NCI-H526 treated with DMSO at 0.1 percent for 48 hours (cell line): ENCODE measurements at regions not wholly inside any gene's neighbourhood (a gene's known extent, or its start where the extent isn't known, plus 50 kb on each side); places are given as distances from the start of the nearest gene placed in this dataset.
"Not testable (repeated sequence)": the region's sequence is repeated elsewhere in the genome, so short reads cannot be mapped to it uniquely, and the experiment has no call there.

Experiments
- DNase-seq: peaks from one replicate; lab custom pipeline; 2025; lab: John Stamatoyannopoulos, UW

GRCh38 chr6:74579794-74580193, 626.1 kb downstream of the COL12A1 start:
- no peak for DNase-seq

GRCh38 chr6:74579047-74579446, 626.8 kb downstream of the COL12A1 start:
- DNase-seq: no peak

- DNase-seq: no peak
These were observed 627.5 kb downstream of the COL12A1 start for GRCh38 chr6:74578339-74578738.

DNA sequence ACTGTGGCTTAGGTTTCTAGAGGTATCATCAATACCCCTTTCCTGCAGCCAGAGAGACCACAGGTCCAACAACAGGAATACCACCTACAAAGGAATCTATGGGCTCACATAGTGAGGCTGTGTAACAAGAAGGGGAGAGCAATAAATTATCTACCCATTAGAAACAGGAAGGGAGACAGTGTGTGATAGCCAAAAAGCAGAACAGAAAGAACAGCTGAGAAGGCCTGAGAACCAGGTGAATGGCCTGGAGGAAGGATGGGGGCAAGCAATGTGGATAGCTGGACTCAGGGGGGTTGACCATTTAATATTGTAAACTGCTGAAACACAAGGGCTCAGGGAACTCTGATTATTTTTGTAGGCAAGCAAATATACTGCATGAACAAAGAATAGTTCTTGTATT, 628.2 kb downstream of the COL12A1 start:
- DNase-seq: no peak

DNA sequence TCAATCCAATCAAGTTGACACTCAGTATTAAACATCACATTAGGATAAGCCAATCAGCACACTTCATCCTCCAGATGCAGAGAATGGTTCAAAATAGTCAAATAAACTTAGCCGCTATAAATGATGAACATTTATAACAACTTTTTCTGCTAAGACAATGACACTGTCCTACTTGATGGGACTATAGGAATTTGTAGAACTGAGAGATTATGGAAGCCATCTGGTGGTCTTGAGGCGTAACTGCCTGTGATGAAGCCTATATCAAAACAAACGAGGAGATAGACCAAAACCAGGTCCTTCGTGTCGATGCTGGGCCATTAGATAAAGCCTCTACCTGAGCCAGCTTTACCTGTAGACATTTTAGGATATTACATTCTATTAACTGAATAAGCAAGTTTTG, 631.1 kb downstream of the COL12A1 start:
- peak; percentile 35 for DNase-seq

DNA sequence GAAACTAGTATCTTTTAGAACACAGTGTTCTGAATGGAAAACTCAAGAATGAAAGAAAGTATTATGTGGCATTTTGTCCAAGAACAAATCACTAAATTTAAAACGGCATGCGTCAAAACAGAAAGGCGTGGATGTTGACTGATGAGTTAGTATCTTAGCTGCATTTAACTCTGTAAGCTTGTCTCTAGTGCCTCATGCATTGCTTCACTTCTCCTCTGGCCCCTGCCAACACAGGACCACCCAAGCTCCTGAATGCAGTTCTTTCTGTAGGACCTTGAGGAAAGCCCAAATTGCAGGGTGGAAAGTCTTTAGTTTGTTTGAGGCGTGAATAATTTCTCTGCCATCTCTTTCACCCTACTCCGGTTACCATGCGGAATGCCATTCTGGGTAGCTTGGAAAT, 632.2 kb downstream of the COL12A1 start:
- no peak for DNase-seq

DNA sequence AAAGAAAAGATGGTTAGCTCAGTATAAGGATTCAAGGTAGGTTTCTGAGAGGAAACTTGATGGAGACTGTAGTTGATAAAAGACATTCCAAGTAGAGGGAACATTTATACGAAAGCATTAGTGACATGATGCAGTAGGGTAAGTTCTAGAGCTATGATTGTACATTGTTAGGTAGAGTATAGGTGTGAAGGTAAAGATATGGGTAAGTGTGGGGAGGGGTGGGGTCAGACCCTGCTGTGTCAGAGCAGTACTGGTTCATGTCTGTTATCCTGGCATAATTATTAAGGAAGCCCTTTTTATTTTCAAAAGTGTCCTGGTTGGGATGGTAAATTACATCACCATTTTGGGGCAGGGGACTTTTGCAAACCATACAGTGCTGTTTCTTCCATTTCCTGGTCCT, 635.8 kb downstream of the COL12A1 start:
- DNase-seq: no peak

DNA sequence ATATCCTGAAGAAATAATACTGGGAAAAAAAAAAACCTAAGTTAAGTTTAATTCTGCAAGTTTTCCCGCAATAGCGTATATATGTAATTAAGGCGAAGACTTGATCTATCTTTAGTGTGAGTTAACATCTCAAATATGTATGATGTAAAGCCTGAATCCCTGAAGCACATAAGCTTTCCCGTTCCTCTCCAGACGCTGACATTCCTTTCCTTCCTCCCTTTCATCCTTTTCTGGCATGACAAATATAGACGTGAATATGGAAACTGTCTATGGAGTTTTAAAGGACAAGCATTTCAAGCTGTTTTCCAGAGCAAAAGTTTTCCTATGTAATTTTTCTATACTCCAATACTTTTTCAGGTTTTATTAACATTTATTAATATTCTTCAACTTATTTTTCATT, 637.0 kb downstream of the COL12A1 start:
- DNase-seq: no peak

DNA sequence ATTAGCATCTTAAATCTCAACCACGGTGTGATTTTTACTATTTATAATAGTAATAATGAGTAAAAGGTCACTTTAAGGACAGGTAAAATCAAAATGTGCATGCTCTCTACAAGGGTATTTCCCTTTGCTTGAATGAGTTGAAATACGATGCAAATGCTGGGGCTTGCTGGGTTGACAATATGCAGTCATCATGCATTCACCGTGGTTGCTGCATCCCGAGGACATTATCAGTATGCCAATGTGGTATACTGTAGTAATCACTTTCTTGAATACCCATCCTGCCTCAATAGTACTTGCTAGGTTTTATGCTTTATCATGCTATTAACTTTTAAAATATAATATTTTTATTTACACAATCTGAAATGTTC, 637.9 kb downstream of the COL12A1 start:
- not testable (repeated sequence) for DNase-seq

GRCh38 chr6:74567281-74567922, 638.5 kb downstream of the COL12A1 start:
- no peak for DNase-seq

DNA sequence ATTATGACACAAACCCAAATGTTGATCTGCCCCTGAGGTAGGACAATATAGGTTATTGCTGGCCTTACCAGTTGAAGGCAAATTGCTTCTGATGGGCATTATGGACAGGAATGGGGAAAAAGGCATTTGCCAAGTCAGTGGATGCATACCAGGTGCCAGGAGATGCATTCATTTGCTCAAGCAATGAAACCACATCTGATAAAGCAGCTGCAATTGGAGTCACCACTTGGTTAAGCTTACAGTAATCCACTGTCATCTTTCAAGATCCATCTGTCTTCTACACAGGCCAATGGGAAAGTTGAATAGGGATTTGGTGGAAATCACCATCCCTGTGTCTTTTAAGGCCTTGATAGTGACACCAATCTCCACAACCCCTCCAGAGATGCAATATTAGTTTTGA, 648.6 kb downstream of the COL12A1 start:
- no peak for DNase-seq

DNA sequence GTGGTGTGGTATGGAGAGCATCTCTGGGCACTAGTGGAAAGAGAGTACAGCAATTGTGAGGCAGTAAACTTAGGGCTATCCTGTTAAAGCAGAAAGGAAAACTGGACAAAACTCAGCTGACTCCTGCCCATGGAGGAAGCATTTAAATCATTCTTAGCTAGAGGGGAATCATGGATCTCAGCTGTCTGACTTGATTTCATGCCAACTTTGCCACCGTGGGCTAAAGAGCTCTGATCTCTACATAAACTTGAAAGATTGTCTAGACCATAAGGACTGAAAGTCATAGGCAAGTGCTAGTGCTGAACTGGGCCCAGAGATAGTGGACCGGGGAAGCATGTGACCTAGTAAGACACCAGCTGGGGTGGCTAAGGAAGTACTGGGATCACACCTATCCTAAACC, 651.8 kb downstream of the COL12A1 start:
- no peak for DNase-seq

GRCh38 chr6:74551896-74552295, 654.0 kb downstream of the COL12A1 start:
- no peak for DNase-seq

GRCh38 chr6:74550821-74551220, 655.0 kb downstream of the COL12A1 start:
- no peak for DNase-seq

- DNase-seq: no peak
These were observed 656.1 kb downstream of the COL12A1 start for GRCh38 chr6:74549746-74550145.

DNA sequence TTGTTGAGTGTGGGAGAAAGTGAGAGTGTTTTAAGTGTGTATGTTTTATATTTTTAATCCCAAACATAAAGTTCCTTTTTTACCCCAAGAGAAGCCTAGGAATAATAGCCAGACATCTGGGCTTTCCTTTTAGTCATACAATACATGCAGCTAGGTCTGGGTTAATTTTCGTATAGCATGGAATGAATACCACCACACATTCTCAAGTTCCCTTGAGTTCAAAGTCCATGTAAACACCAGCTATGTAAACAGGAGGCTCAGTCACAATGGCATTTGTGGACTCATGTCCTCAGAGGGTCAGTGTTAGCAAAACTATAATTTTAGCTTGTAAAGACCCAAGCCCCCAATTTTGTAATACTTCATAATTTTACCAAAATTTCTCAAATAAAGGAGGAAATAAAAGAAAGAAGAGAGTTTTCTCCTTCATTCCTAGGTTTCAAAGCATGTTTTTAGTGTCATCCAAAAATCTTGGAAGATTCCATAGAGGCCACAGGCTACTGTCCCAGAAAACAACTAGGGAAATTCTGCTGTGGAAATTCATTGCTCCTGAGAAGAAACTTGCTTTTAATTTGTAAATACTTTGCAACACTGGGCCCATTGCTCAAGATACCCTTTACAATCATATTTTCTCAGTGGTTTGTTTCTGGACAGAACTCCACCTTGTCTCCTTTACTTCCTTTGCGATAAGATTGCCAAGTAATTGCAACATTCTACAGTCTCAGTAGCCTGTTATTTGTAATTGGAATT, 671.2 kb downstream of the COL12A1 start:
- DNase-seq: peak; percentile 85

- DNase-seq: no peak
These were observed 686.7 kb downstream of the COL12A1 start for GRCh38 chr6:74519163-74519562.

GRCh38 chr6:74518035-74518434, 687.8 kb downstream of the COL12A1 start:
- DNase-seq: no peak

- no peak for DNase-seq
These were observed 695.0 kb downstream of the COL12A1 start for GRCh38 chr6:74510878-74511277.

- DNase-seq: no peak
These were observed 698.2 kb downstream of the COL12A1 start for GRCh38 chr6:74507649-74508048.

DNA sequence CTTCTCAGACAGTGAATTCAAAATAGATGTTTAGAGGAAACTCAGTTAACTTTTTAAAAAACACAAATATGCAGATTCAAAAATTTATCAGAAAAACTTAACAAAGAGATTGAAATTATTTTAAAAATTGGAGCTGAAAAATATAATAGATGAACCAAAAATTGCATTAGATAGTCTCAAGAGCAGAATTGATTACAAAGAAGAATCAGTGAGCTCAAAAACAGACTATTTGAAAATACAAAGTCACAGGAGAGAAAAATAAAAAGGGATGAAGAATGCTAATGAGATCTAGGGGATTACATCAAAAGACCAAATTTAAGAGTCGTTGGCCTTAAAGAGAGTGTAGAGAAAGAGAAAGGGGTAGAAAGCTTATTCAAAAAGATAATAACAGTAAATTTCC, 700.5 kb downstream of the COL12A1 start:
- no peak for DNase-seq

DNA sequence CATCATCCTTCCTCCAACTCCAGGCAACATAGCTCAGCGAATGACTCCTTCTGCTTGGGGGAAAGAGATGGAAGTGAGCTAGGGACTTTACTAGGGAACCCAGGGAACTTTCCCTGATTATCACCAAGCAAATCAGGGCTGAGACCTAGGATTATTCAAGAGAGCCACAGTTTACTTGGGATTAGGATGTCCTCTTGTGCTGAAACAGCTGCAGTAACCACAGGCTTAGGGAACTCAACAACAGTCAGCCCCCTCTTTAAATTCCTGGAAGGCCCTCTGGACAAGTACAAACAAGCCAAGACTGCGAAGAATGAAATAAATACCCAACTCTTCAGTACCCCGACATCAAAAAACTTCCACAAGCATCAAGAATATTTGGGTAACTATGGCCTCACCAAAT, 700.9 kb downstream of the COL12A1 start:
- no peak for DNase-seq

DNA sequence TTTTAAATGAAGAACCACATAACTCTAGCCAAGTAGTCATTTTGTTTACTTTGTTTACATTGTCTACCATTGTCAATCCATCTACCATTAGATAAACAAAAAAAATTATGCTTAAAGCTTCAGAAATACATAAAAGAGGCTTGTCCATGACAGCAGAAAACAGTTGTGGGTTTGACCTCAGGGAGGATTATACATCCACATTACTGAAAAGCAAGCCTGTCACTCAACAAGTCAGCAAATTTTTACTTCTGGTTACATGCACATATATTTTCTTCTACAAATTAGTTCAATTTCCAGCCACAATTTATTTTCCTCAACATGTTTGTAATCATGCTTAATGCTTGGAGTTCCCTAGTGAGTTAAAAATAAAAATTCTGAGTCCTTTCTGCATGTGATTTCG, 713.3 kb downstream of the COL12A1 start:
- no peak for DNase-seq

DNA sequence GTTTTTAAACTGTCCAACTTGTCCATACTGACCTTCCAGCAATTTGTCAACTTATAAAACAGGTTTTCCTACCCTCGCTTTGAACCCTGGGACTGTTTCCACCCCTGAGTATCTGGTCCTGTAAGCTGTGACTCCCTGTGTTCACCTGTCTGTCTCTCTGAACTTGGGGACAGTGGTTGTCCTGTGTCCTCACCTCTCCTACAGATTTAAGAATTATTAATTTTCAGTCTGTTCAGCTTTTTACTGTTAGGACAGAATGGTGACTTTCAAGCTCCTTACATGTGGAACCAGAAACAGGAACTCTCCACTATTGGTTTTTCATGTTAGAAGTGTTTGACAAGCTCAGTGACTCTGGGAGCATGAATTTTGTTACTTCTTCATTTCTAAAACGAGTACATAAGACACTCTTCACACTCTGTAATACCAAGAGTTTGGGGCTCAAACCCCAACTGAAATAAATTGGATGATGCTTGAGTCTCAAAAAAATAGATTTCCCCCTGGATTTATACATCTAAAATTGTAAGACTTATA, 713.9 kb downstream of the COL12A1 start:
- DNase-seq: no peak
